GM21515 (cell line): ENCODE measurements at regions not wholly inside any gene's neighbourhood (a gene's known extent, or its start where the extent isn't known, plus 50 kb on each side); places are given as distances from the start of the nearest gene placed in this dataset.

Experiments used
- ATAC-seq: cut with Tn5 transposase; IDR thresholded peaks from one replicate; pipeline ENCODE4 v1.9.1; 2021; ENCODE audit not compliant: unreplicated experiment

DNA sequence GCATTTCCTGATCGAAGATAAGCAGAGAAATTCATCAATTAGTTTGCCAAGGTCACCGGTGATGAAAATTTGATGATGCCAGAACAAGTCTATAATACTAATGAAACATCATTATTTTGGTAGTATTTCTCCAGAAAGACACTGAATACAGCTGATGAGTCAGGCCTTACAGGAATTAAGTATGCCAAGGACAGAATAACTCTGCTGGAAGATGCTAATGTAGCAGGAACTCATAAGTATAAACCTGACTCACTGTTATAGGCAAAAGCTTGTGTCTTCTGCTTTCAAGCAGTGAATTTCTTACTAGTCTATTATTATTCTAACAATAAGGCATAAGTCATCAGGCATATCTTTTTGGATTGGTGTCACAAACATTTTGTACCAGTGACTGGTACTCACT, 1825.1 kb upstream of the IGFBP7 start:
- no peak for ATAC-seq

GRCh38 chr4:58936436-58936835, 1826.3 kb upstream of the IGFBP7 start:
- ATAC-seq = no peak

GRCh38 chr4:58940167-58940566, 1830.0 kb upstream of the IGFBP7 start:
- ATAC-seq = no peak

DNA sequence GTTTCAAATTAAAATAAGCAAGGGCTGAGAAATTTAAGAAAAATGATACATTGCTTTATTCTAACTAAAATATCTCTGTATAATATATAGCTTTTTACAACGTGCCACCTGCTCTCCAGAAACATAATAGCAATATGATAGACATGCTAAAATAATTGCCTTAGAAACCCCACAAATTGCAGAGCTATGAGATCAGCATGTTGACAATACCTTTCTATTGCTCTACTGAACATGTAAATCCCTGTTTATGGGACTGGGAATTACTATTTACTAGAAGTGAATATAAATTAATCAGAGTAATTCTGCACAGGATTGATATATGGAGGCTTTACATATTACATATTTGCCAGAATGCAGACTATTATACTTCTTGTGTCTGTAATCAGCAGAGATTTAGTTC, 1831.1 kb upstream of the IGFBP7 start:
- ATAC-seq = no peak

DNA sequence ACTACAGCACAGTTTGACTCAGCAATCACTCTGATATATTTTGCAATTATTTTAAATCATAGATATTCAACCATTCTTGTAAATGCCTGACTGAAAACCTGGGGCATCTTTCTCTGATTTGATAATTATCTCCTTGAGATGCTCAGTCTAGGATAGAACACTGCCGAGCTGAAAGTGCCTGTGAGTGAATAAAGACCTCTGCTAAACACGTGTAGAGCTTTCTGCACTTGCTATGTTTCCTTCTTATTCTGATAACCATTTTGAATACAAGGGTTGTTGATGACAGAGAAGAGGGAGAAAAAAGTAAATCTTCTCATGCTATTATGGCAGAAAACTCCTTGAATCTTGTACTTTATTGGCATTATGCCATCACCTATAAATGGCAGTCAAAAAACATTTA, 1843.4 kb upstream of the IGFBP7 start:
- ATAC-seq = no peak

- no peak for ATAC-seq
Observed at GRCh38 chr4:58957711-58958110, 1847.5 kb upstream of the IGFBP7 start.

DNA sequence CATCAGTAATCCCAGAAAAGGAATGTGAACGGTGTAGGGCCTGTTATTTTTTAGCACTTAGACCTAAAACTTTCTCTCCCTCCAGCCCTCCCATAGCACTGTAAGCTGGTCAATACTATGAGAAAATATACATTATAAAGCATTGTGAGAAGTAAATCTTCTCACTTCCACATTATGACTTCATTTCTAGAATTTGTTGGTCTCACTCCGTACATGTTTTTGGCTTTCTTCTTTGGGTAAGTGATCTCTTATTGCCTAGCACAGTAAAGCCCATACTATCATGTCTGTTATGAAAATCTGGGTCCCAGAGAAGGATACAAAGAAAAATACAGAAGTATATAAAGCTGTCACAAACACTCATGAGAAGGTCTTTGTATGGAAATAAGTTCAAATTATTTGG, 1851.1 kb upstream of the IGFBP7 start:
- ATAC-seq = no peak

GRCh38 chr4:58961925-58962324, 1851.7 kb upstream of the IGFBP7 start:
- ATAC-seq = no peak

DNA sequence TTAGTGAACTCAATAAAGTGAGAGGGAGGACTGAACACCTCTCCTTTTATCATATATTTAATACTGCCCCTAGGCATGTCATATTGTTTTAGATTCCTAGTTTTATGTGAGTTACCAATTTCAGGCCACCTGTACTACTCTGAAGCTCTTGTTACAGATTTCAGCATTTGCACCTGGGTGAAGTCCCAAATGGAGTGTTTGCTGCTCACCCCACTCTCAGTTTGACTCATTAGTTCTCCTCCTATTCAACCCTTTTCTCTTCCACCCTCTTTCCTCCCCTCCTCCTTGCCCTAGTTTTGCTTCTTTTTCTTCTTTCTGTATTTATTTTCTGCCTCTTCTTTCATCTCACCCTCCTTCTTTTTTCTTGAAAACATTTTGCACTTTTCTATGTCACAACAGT, 1852.2 kb upstream of the IGFBP7 start:
- ATAC-seq = no peak

DNA sequence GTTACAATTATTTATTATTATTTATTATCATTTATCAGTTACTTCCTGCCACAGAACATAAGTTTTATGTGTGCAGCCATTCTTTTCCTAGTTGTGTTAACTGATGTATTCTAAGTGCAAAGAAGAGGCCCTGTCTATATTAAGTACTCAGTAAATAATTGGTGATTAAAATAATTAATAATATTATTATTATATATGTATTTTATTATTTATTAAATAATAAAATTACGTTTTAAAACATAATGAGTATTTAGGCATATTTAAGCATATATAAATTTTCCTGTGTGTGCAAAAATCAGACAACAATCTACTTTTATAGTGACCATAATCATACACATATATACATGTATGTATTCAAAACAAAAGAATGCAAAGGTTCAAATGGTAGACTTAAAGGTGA, 1871.6 kb upstream of the IGFBP7 start:
- no peak for ATAC-seq

- ATAC-seq = no peak
Observed at GRCh38 chr4:58983887-58984286, 1873.7 kb upstream of the IGFBP7 start.

- no peak for ATAC-seq
Observed at GRCh38 chr4:59002148-59002547, 1892.0 kb upstream of the IGFBP7 start.

DNA sequence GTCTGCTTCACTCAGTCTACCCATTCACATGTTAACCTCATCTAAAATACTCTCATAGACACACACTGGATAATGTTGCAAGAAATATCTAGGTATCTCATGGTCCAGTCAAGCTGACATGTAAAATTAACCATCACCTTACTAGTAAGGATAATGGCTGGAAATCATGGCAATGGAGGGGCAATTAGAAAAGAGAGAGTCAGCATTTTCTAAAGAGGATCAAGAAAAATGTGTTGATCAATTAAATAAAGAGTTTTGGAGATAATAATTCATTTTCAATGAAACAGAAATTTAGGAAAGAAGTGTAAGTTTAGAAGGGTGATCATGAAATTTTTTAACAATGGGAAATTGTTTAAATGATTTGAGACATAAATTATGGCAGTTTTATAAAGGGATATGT, 1914.1 kb upstream of the IGFBP7 start:
- ATAC-seq = no peak

DNA sequence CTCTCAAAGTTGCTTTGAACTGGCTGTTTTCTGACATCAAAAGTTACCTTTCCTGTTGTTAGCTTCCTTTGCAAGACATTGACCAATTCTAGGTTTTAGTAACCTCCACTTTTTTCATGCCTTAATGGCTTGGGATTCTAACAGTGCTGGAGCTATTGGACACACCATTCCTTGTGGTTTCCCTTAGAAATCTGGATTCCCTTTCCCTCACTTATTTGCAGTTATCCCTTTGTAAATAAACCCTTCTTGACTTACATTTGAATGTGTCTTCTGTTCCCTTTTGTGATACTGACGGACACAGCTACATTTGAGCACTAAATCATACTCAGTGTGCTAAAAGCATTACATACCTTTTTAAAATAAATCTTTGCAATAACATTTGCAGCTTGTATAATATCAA, 1927.6 kb upstream of the IGFBP7 start:
- no peak for ATAC-seq

- ATAC-seq = no peak
Observed at GRCh38 chr4:59039046-59039445, 1928.9 kb upstream of the IGFBP7 start.

DNA sequence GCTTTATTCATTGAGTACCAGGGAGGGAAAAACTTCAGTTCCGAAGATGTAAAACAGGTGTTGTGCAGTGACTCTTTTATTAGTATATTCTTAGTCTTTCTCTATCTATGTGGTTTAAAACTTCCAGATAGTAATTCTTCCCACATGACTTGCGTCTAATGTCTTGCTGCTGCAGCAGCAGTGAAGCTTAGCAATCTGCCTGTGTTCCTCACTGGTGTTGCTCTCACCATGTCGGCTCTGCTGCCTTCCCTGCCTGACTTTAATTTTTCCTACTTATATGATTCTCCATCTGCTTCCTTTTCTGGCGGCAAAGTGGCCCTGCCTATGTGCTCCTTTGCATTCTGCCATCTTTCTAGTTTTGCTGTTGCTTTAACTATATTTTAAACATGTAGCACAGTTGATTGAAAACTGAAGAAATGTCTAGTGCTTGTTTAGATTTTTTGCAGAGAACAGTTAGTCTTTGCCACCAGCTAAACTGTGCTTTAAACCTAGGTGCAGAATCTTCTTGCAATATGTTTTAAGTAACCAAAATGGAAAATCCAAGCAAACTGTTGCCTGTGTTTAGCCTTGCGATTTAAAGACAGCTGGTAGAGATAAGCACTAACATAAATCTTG, 1934.2 kb upstream of the IGFBP7 start:
- ATAC-seq = no peak

GRCh38 chr4:59054086-59054485, 1943.9 kb upstream of the IGFBP7 start:
- no peak for ATAC-seq

GRCh38 chr4:59057804-59058203, 1947.6 kb upstream of the IGFBP7 start:
- no peak for ATAC-seq

DNA sequence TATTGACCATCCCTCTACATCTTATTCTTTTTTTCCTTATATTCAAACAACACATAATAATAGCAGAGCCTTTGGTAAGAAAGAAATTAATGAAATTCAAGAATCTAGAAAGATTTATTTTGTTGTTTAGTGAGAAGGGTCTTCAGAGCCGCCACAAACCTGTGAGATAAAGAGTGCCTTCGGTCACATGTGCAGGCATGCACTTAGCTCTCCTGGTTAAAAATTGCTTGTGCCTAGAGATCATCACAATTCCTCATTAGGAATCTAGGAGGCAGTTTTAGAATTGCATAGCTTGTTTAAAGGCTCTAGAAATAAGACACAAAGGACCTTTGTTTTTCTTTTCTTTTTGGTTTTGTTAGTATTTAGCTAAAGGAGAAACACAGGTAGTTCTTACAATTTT, 1948.4 kb upstream of the IGFBP7 start:
- no peak for ATAC-seq

- ATAC-seq = no peak
Observed at GRCh38 chr4:59060002-59060846, 1950.0 kb upstream of the IGFBP7 start.

DNA sequence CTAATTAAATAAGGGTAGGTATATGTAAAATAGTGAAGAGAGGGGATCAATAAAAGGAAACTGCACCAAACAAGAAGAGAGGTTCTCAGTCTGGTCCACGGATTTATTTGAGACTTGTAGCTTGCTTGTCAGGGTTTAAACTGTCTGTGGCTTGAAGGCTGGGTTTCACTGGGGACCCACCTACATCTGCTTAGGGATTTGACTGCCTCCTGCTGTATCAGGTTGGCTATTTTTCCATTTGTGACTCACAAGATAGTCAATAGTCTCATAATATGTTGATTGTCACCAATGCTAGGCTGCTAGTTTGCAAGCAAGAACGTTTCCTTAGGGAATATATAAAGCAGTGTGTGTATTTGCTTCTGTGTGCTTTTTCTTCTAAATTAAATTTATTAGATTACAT, 1950.7 kb upstream of the IGFBP7 start:
- no peak for ATAC-seq

GRCh38 chr4:59063015-59063720, 1953.0 kb upstream of the IGFBP7 start:
- ATAC-seq = no peak
